HFFc6 (cell line): ENCODE measurements at regions not wholly inside any gene's neighbourhood (a gene's known extent, or its start where the extent isn't known, plus 50 kb on each side); places are given as distances from the start of the nearest gene placed in this dataset.
A peak's percentile ranks its signal among the peaks of the same experiment; 100 is the strongest.

Source experiments
- DNase-seq: peaks from one replicate; pipeline ENCODE4 v3.0.0-alpha.2; 2018
- H3K27ac Mint-ChIP-seq: 2 replicates; pipeline ENCODE4 v1.8.0; 2020; ENCODE audit warnings: mild to moderate bottlenecking, mixed read lengths
- H3K27me3 Mint-ChIP-seq: 2 replicates; pipeline ENCODE4 v1.8.0; 2021; ENCODE audit warnings: mild to moderate bottlenecking, moderate library complexity, mixed read lengths; ENCODE audit not compliant: insufficient read depth
- H3K36me3 Mint-ChIP-seq: 2 replicates; pipeline ENCODE4 v1.8.0; 2021; ENCODE audit warnings: low read depth, mixed read lengths
- H3K4me1 Mint-ChIP-seq: 2 replicates; pipeline ENCODE4 v1.8.0; 2020; ENCODE audit warnings: low read depth, mixed read lengths
- H3K4me3 Mint-ChIP-seq: 2 replicates; pipeline ENCODE4 v1.8.0; 2020; ENCODE audit warnings: mild to moderate bottlenecking, moderate library complexity, mixed read lengths
- H3K9me3 Mint-ChIP-seq: 2 replicates; pipeline ENCODE4 v1.8.0; 2020; ENCODE audit warnings: mild to moderate bottlenecking, mixed read lengths
- CTCF ChIP-seq: fragments of 200-600 bp; sonication (generic); IDR thresholded peaks from 2 replicates; pipeline ENCODE4 v1.5.0; 2021; ENCODE audit warnings: antibody characterized with exemption, mild to moderate bottlenecking

GRCh38 chr6:14766391-14766994, 479.4 kb upstream of the JARID2 start:
- no peak for DNase-seq
- Mint-ChIP-seq H3K36me3 (no peaks in the 10 kb centered on the region), H3K27me3 (no peaks in the 10 kb centered on the region; the same call in 1 of the 2 replicates), H3K27ac (no peak overlapping the region), H3K4me3 (no peak overlapping the region), H3K9me3 (no peaks in the 10 kb centered on the region), H3K4me1 (peaks cover 39% of the 10 kb centered on the region)
- TF ChIP-seq CTCF, result no peak

DNA sequence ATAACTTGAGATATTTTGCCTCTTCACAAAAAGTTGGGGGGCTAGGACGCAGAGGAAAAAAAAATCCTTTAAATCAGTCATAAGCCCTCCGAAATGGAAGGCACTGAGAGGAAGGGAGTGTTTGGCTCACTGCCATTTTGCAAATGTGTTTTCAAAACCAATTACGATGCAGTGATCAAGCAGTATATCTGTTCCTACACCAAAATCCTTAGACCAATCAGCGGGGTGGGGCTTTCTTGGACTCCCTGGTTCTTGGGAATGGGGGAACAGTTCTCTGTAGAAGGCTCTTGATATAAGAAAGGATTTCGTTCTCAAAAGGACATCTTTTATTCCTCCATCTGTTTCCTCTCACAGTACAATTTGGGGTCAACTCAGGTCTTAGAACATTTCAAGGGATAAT, 478.6 kb upstream of the JARID2 start:
- Mint-ChIP-seq H3K27me3 (no peaks in the 10 kb centered on the region; the same call in 1 of the 2 replicates), H3K4me3 (no peak overlapping the region), H3K27ac (no peak overlapping the region), H3K4me1 (peaks cover 43% of the 10 kb centered on the region), H3K9me3 (no peaks in the 10 kb centered on the region), H3K36me3 (no peaks in the 10 kb centered on the region)
- no peak for DNase-seq
- TF ChIP-seq CTCF, result no peak

DNA sequence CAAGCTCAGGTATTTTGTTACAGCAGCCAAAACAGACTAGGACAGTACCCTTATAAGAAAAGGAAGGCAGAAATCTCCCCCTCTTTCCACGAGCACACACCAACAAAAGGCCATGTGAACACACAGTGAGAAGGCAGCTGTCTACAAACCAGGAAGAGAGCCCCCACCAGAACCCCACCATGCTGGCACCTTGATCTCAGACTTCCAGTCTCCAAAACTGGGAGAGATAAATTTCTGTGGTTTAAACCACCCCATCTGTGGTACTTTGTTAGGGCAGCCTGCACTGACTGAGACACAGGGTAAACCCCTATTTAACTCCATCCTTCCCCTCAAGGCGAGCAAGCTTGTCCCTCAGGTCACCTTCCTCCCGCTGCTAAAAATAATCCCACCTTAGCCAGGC, 475.8 kb upstream of the JARID2 start:
- DNase-seq, result no peak
- H3K27me3 Mint-ChIP-seq, result no peaks in the 10 kb centered on the region; the same call in 1 of the 2 replicates
- peaks cover 26% of the 10 kb centered on the region for H3K4me1 Mint-ChIP-seq
- H3K4me3 Mint-ChIP-seq, result no peak overlapping the region
- TF ChIP-seq CTCF, result no peak
- no peak overlapping the region for H3K27ac Mint-ChIP-seq
- H3K36me3 Mint-ChIP-seq, result no peaks in the 10 kb centered on the region
- no peaks in the 10 kb centered on the region for H3K9me3 Mint-ChIP-seq

- Mint-ChIP-seq H3K4me1 (peaks cover 21% of the 10 kb centered on the region), H3K9me3 (no peaks in the 10 kb centered on the region), H3K27me3 (peaks cover 1% of the 10 kb centered on the region), H3K4me3 (no peak overlapping the region), H3K36me3 (no peaks in the 10 kb centered on the region), H3K27ac (no peak overlapping the region; the same call in 1 of the 2 replicates)
- no peak for TF ChIP-seq CTCF
- DNase-seq, result peak; percentile 13
Measured at GRCh38 chr6:14770572-14770971, 475.3 kb upstream of the JARID2 start.

DNA sequence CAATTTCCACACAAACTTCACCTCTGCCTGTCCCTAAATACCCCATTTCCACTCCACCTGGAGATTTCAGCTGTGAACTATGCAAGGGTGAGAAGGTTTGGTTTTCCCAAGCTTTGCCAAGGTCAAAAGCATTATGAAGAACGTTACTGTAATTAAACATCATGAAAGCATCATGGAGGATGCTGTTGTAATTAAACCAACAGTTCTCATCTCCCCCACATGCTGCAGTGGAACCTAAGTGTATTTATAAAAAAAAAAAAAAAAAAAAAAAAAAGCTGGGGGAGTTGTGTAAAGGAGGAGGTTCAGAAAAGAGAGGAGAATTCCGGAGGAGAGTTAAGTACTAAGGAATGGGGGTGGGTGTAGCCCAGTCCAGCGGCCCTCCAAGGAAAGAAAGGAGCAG, 474.9 kb upstream of the JARID2 start:
- no peak overlapping the region for H3K4me3 Mint-ChIP-seq
- peaks cover 1% of the 10 kb centered on the region for H3K27me3 Mint-ChIP-seq
- no peak for DNase-seq
- peaks cover 20% of the 10 kb centered on the region for H3K4me1 Mint-ChIP-seq
- no peaks in the 10 kb centered on the region for H3K36me3 Mint-ChIP-seq
- no peak for TF ChIP-seq CTCF
- no peaks in the 10 kb centered on the region for H3K9me3 Mint-ChIP-seq
- H3K27ac Mint-ChIP-seq, result no peak overlapping the region; the same call in 1 of the 2 replicates
